ENCODE measurements at regions not wholly inside any gene's neighbourhood (a gene's known extent, or its start where the extent isn't known, plus 50 kb on each side); places are given as distances from the start of the nearest gene placed in this dataset.

GRCh38 chr2:186294248-186294888 is 191.7 kb upstream of the ZC3H15 start:
- TF ChIP-seq POLR2A (IDR thresholded peaks at IDR 0.05; ENCODE audit: low read length) (no peak), GATA1 (IDR thresholded peaks at IDR 0.05; ENCODE audit: low read depth, low read length) (no peak)

GRCh38 chr2:186299610-186300009 is 186.4 kb upstream of the ZC3H15 start:
- no peak for DNase-seq
- TF ChIP-seq GATA1 (IDR thresholded peaks at IDR 0.05; ENCODE audit: low read depth, low read length) = no peak
- no peak for TF ChIP-seq POLR2A (IDR thresholded peaks at IDR 0.05; ENCODE audit: low read length)

More at GRCh38 chr2:186294248-186294888, 191.7 kb upstream of the ZC3H15 start:
- DNase-seq = no peak

GRCh38 chr2:186302263-186302662 is 183.8 kb upstream of the ZC3H15 start:
- TF ChIP-seq GATA1 (IDR thresholded peaks at IDR 0.05; ENCODE audit: low read depth, low read length) (no peak), POLR2A (IDR thresholded peaks at IDR 0.05; ENCODE audit: low read length) (no peak)
- no peak for DNase-seq

GRCh38 chr2:186303091-186303490 is 183.0 kb upstream of the ZC3H15 start:
- TF ChIP-seq GATA1 (IDR thresholded peaks at IDR 0.05; ENCODE audit: low read depth, low read length) = no peak
- TF ChIP-seq POLR2A (IDR thresholded peaks at IDR 0.05; ENCODE audit: low read length) = no peak
- no peak for DNase-seq

GRCh38 chr2:186304064-186304463 is 182.0 kb upstream of the ZC3H15 start:
- DNase-seq = no peak
- TF ChIP-seq POLR2A (IDR thresholded peaks at IDR 0.05; ENCODE audit: low read length) (no peak), GATA1 (IDR thresholded peaks at IDR 0.05; ENCODE audit: low read depth, low read length) (no peak)

- DNase-seq = no peak
- TF ChIP-seq GATA1 (IDR thresholded peaks at IDR 0.05; ENCODE audit: low read depth, low read length) (no peak), POLR2A (IDR thresholded peaks at IDR 0.05; ENCODE audit: low read length) (no peak)
Observed at GRCh38 chr2:186306754-186307153, 179.3 kb upstream of the ZC3H15 start.

- TF ChIP-seq POLR2A (IDR thresholded peaks at IDR 0.05; ENCODE audit: low read length) (no peak), GATA1 (IDR thresholded peaks at IDR 0.05; ENCODE audit: low read depth, low read length) (no peak)
- no peak for DNase-seq
Observed at GRCh38 chr2:186307871-186308270, 178.2 kb upstream of the ZC3H15 start.

GRCh38 chr2:186308347-186308746 is 177.7 kb upstream of the ZC3H15 start:
- TF ChIP-seq GATA1 (IDR thresholded peaks at IDR 0.05; ENCODE audit: low read depth, low read length) (no peak), POLR2A (IDR thresholded peaks at IDR 0.05; ENCODE audit: low read length) (no peak)
- DNase-seq = no peak

GRCh38 chr2:186309901-186310300 is 176.2 kb upstream of the ZC3H15 start:
- DNase-seq = no peak
- no peak for TF ChIP-seq GATA1 (IDR thresholded peaks at IDR 0.05; ENCODE audit: low read depth, low read length)
- no peak for TF ChIP-seq POLR2A (IDR thresholded peaks at IDR 0.05; ENCODE audit: low read length)

GRCh38 chr2:186319105-186319504 is 167.0 kb upstream of the ZC3H15 start:
- no peak for TF ChIP-seq POLR2A (IDR thresholded peaks at IDR 0.05; ENCODE audit: low read length)
- no peak for TF ChIP-seq GATA1 (IDR thresholded peaks at IDR 0.05; ENCODE audit: low read depth, low read length)
- DNase-seq = no peak

GRCh38 chr2:186325827-186326535 is 160.1 kb upstream of the ZC3H15 start:
- DNase-seq = no peak
- TF ChIP-seq POLR2A (IDR thresholded peaks at IDR 0.05; ENCODE audit: low read length) = no peak
- TF ChIP-seq GATA1 (IDR thresholded peaks at IDR 0.05; ENCODE audit: low read depth, low read length) = no peak

- DNase-seq = no peak
- TF ChIP-seq GATA1 (IDR thresholded peaks at IDR 0.05; ENCODE audit: low read depth, low read length) (no peak), POLR2A (IDR thresholded peaks at IDR 0.05; ENCODE audit: low read length) (no peak)
Observed at GRCh38 chr2:186327251-186327868, 158.7 kb upstream of the ZC3H15 start.

- no peak for DNase-seq
- no peak for TF ChIP-seq GATA1 (IDR thresholded peaks at IDR 0.05; ENCODE audit: low read depth, low read length)
- TF ChIP-seq POLR2A (IDR thresholded peaks at IDR 0.05; ENCODE audit: low read length) = no peak
Observed at GRCh38 chr2:186328838-186329237, 157.2 kb upstream of the ZC3H15 start.

GRCh38 chr2:186330050-186330449 is 156.0 kb upstream of the ZC3H15 start:
- TF ChIP-seq POLR2A (IDR thresholded peaks at IDR 0.05; ENCODE audit: low read length) (no peak), GATA1 (IDR thresholded peaks at IDR 0.05; ENCODE audit: low read depth, low read length) (no peak)
- no peak for DNase-seq
